ENCODE measurements at regions not wholly inside any gene's neighbourhood (a gene's known extent, or its start where the extent isn't known, plus 50 kb on each side); places are given as distances from the start of the nearest gene placed in this dataset.

GRCh38 chr16:7160093-7160492 is 172.6 kb upstream of the RBFOX1 start:
- Histone ChIP-seq H3K27ac (ENCODE audit: low read depth in 2 of 2, low read length in 1 of 2) (no peak overlapping the region), H3K9me3 (ENCODE audit: control insufficient read depth in 2 of 2, insufficient read depth in 1 of 2, low read depth in 1 of 2, low read length in 1 of 2) (peaks cover 0 to 2% of the 10 kb centered on the region in 2 donors), H3K36me3 (ENCODE audit: control insufficient read depth in 2 of 2, insufficient read depth in 2 of 2, low read length in 1 of 2) (no peaks in the 10 kb centered on the region), H3K4me1 (ENCODE audit: control insufficient read depth in 2 of 2, insufficient read depth in 2 of 2, low read length in 1 of 2) (no peaks in the 10 kb centered on the region), H3K27me3 (ENCODE audit: control insufficient read depth in 1 of 2, insufficient read depth in 2 of 2, low read length in 2 of 2) (no peaks in the 10 kb centered on the region), H3K4me3 (ENCODE audit: low read depth in 1 of 2, low read length in 2 of 2) (no peak overlapping the region)
- 60 to 68% methylated on average over 3 of the region's 3 CpGs for WGBS, 2 donors

DNA sequence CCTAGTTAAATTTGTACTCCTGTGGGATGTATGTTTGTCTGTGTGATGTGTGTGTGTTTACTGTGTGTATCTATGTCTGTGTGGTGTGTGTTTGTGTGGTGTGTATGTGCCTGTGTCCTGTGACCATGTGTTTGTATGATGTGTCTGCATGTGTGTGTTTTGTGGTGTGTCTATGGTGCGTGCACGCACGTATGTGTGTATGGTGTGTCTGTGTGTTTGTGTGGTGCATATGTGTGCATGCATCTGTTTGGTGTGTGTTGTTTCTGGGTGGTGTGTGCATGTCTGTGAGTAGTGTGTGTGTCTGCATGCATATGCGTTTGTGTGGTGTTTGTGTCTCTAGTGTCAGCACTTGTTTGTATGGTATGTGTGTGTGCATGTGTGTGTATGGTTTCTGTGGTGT is 174.2 kb upstream of the RBFOX1 start:
- H3K4me3 ChIP-seq (ENCODE audit: low read depth in 1 of 2, low read length in 2 of 2): no peak overlapping the region
- no peak overlapping the region for H3K27ac ChIP-seq (ENCODE audit: low read depth in 2 of 2, low read length in 1 of 2)
- 89 to 92% methylated on average over 4 of the region's 4 CpGs for WGBS, 2 donors
- no peaks in the 10 kb centered on the region for H3K36me3 ChIP-seq (ENCODE audit: control insufficient read depth in 2 of 2, insufficient read depth in 2 of 2, low read length in 1 of 2)
- H3K27me3 ChIP-seq (ENCODE audit: control insufficient read depth in 1 of 2, insufficient read depth in 2 of 2, low read length in 2 of 2): no peaks in the 10 kb centered on the region
- no peaks in the 10 kb centered on the region for H3K9me3 ChIP-seq (ENCODE audit: control insufficient read depth in 2 of 2, insufficient read depth in 1 of 2, low read depth in 1 of 2, low read length in 1 of 2)
- H3K4me1 ChIP-seq (ENCODE audit: control insufficient read depth in 2 of 2, insufficient read depth in 2 of 2, low read length in 1 of 2): no peaks in the 10 kb centered on the region

GRCh38 chr16:7150230-7150629 is 182.4 kb upstream of the RBFOX1 start:
- Histone ChIP-seq H3K4me1 (ENCODE audit: control insufficient read depth in 2 of 2, insufficient read depth in 2 of 2, low read length in 1 of 2) (no peaks in the 10 kb centered on the region), H3K36me3 (ENCODE audit: control insufficient read depth in 2 of 2, insufficient read depth in 2 of 2, low read length in 1 of 2) (no peaks in the 10 kb centered on the region), H3K27me3 (ENCODE audit: control insufficient read depth in 1 of 2, insufficient read depth in 2 of 2, low read length in 2 of 2) (no peaks in the 10 kb centered on the region), H3K9me3 (ENCODE audit: control insufficient read depth in 2 of 2, insufficient read depth in 1 of 2, low read depth in 1 of 2, low read length in 1 of 2) (no peaks in the 10 kb centered on the region), H3K27ac (ENCODE audit: low read depth in 2 of 2, low read length in 1 of 2) (no peak overlapping the region), H3K4me3 (ENCODE audit: low read depth in 1 of 2, low read length in 2 of 2) (no peak overlapping the region)
- 70 to 71% methylated on average over 7 of the region's 7 CpGs for WGBS, 2 donors

DNA sequence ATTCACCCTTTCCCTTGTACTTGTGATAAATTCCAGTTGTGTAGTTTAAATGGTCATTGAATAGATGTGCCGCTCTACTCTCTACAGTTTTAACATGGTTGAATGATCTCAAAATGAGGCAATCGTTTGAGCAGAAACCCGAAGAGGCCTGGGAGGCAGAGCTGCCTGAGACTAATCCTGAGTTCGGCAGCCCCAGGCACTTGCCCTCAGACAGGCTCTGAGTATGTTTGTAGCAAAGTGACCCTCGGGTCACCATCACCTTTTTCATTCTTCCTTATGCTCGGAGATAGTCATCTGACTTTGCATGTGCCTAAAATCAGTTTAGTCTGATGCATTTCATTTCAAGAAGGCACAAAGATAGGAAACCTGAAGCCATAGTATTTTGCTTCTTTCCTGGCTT is 184.0 kb upstream of the RBFOX1 start:
- no peaks in the 10 kb centered on the region for H3K27me3 ChIP-seq (ENCODE audit: control insufficient read depth in 1 of 2, insufficient read depth in 2 of 2, low read length in 2 of 2)
- WGBS, 2 donors: 60 to 66% methylated on average over 6 of the region's 6 CpGs
- no peaks in the 10 kb centered on the region for H3K4me1 ChIP-seq (ENCODE audit: control insufficient read depth in 2 of 2, insufficient read depth in 2 of 2, low read length in 1 of 2)
- no peaks in the 10 kb centered on the region for H3K36me3 ChIP-seq (ENCODE audit: control insufficient read depth in 2 of 2, insufficient read depth in 2 of 2, low read length in 1 of 2)
- no peak overlapping the region for H3K27ac ChIP-seq (ENCODE audit: low read depth in 2 of 2, low read length in 1 of 2)
- no peaks in the 10 kb centered on the region for H3K9me3 ChIP-seq (ENCODE audit: control insufficient read depth in 2 of 2, insufficient read depth in 1 of 2, low read depth in 1 of 2, low read length in 1 of 2)
- no peak overlapping the region for H3K4me3 ChIP-seq (ENCODE audit: low read depth in 1 of 2, low read length in 2 of 2)

- H3K36me3 ChIP-seq (ENCODE audit: control insufficient read depth in 2 of 2, insufficient read depth in 2 of 2, low read length in 1 of 2): no peaks in the 10 kb centered on the region
- no peaks in the 10 kb centered on the region for H3K4me1 ChIP-seq (ENCODE audit: control insufficient read depth in 2 of 2, insufficient read depth in 2 of 2, low read length in 1 of 2)
- no peaks in the 10 kb centered on the region for H3K27me3 ChIP-seq (ENCODE audit: control insufficient read depth in 1 of 2, insufficient read depth in 2 of 2, low read length in 2 of 2)
- H3K27ac ChIP-seq (ENCODE audit: low read depth in 2 of 2, low read length in 1 of 2): no peak overlapping the region
- H3K9me3 ChIP-seq (ENCODE audit: control insufficient read depth in 2 of 2, insufficient read depth in 1 of 2, low read depth in 1 of 2, low read length in 1 of 2): no peaks in the 10 kb centered on the region
- no peak overlapping the region for H3K4me3 ChIP-seq (ENCODE audit: low read depth in 1 of 2, low read length in 2 of 2)
- WGBS, 2 donors: 34 to 52% methylated on average over 5 of the region's 5 CpGs
These were observed 191.7 kb upstream of the RBFOX1 start for GRCh38 chr16:7140899-7141298.

GRCh38 chr16:7137560-7138330 is 194.9 kb upstream of the RBFOX1 start:
- 44% methylated on average over 8 of the region's 8 CpGs for WGBS, 2 donors

DNA sequence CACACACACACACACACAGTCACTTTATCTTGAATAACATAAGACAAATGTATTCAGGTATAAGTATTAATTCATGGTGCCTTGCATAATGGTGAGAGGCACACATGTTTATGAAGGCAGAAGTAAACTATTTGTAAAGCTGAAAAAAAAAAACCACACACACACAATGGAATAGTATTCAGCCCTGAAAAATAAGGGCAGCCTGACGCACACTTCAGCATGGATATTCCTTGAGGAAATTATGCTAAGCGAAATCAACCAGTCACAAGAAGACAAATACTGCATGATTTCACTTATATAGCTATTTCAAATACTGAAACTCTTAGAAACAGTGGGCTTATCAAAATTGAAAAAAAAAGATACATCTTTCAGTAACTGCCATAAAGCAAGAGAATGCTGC is 200.2 kb upstream of the RBFOX1 start:
- H3K27me3 ChIP-seq (ENCODE audit: control insufficient read depth in 1 of 2, insufficient read depth in 2 of 2, low read length in 2 of 2): no peaks in the 10 kb centered on the region
- H3K36me3 ChIP-seq (ENCODE audit: control insufficient read depth in 2 of 2, insufficient read depth in 2 of 2, low read length in 1 of 2): no peaks in the 10 kb centered on the region
- H3K4me3 ChIP-seq (ENCODE audit: low read depth in 1 of 2, low read length in 2 of 2): no peak overlapping the region
- 86 to 93% methylated on average over 2 of the region's 2 CpGs for WGBS, 2 donors
- no peak overlapping the region for H3K27ac ChIP-seq (ENCODE audit: low read depth in 2 of 2, low read length in 1 of 2)
- H3K4me1 ChIP-seq (ENCODE audit: control insufficient read depth in 2 of 2, insufficient read depth in 2 of 2, low read length in 1 of 2): no peaks in the 10 kb centered on the region
- peaks cover 0 to 2% of the 10 kb centered on the region in 2 donors for H3K9me3 ChIP-seq (ENCODE audit: control insufficient read depth in 2 of 2, insufficient read depth in 1 of 2, low read depth in 1 of 2, low read length in 1 of 2)

More at GRCh38 chr16:7137560-7138330, 194.9 kb upstream of the RBFOX1 start:
- no peak overlapping the region for H3K4me3 ChIP-seq (ENCODE audit: low read depth in 1 of 2, low read length in 2 of 2)
- no peak overlapping the region for H3K27ac ChIP-seq (ENCODE audit: low read depth in 2 of 2, low read length in 1 of 2)
- H3K9me3 ChIP-seq (ENCODE audit: control insufficient read depth in 2 of 2, insufficient read depth in 1 of 2, low read depth in 1 of 2, low read length in 1 of 2): no peaks in the 10 kb centered on the region
- no peaks in the 10 kb centered on the region for H3K4me1 ChIP-seq (ENCODE audit: control insufficient read depth in 2 of 2, insufficient read depth in 2 of 2, low read length in 1 of 2)
- no peaks in the 10 kb centered on the region for H3K36me3 ChIP-seq (ENCODE audit: control insufficient read depth in 2 of 2, insufficient read depth in 2 of 2, low read length in 1 of 2)
- H3K27me3 ChIP-seq (ENCODE audit: control insufficient read depth in 1 of 2, insufficient read depth in 2 of 2, low read length in 2 of 2): no peaks in the 10 kb centered on the region

GRCh38 chr16:7124701-7125100 is 207.9 kb upstream of the RBFOX1 start:
- no peaks in the 10 kb centered on the region for H3K4me1 ChIP-seq (ENCODE audit: control insufficient read depth in 2 of 2, insufficient read depth in 2 of 2, low read length in 1 of 2)
- peaks cover 0 to 2% of the 10 kb centered on the region in 2 donors for H3K9me3 ChIP-seq (ENCODE audit: control insufficient read depth in 2 of 2, insufficient read depth in 1 of 2, low read depth in 1 of 2, low read length in 1 of 2)
- H3K4me3 ChIP-seq (ENCODE audit: low read depth in 1 of 2, low read length in 2 of 2): no peak overlapping the region
- no peak overlapping the region for H3K27ac ChIP-seq (ENCODE audit: low read depth in 2 of 2, low read length in 1 of 2)
- WGBS, 2 donors: 53 to 55% methylated on average over 5 of the region's 5 CpGs
- H3K27me3 ChIP-seq (ENCODE audit: control insufficient read depth in 1 of 2, insufficient read depth in 2 of 2, low read length in 2 of 2): no peaks in the 10 kb centered on the region
- H3K36me3 ChIP-seq (ENCODE audit: control insufficient read depth in 2 of 2, insufficient read depth in 2 of 2, low read length in 1 of 2): no peaks in the 10 kb centered on the region

- no peak overlapping the region for H3K27ac ChIP-seq (ENCODE audit: low read depth in 2 of 2, low read length in 1 of 2)
- 65 to 77% methylated on average over 2 of the region's 2 CpGs for WGBS, 2 donors
- no peaks in the 10 kb centered on the region for H3K36me3 ChIP-seq (ENCODE audit: control insufficient read depth in 2 of 2, insufficient read depth in 2 of 2, low read length in 1 of 2)
- H3K27me3 ChIP-seq (ENCODE audit: control insufficient read depth in 1 of 2, insufficient read depth in 2 of 2, low read length in 2 of 2): no peaks in the 10 kb centered on the region
- no peaks in the 10 kb centered on the region for H3K4me1 ChIP-seq (ENCODE audit: control insufficient read depth in 2 of 2, insufficient read depth in 2 of 2, low read length in 1 of 2)
- no peak overlapping the region for H3K4me3 ChIP-seq (ENCODE audit: low read depth in 1 of 2, low read length in 2 of 2)
- no peaks in the 10 kb centered on the region for H3K9me3 ChIP-seq (ENCODE audit: control insufficient read depth in 2 of 2, insufficient read depth in 1 of 2, low read depth in 1 of 2, low read length in 1 of 2)
These were observed 208.4 kb upstream of the RBFOX1 start for GRCh38 chr16:7124242-7124641.

DNA sequence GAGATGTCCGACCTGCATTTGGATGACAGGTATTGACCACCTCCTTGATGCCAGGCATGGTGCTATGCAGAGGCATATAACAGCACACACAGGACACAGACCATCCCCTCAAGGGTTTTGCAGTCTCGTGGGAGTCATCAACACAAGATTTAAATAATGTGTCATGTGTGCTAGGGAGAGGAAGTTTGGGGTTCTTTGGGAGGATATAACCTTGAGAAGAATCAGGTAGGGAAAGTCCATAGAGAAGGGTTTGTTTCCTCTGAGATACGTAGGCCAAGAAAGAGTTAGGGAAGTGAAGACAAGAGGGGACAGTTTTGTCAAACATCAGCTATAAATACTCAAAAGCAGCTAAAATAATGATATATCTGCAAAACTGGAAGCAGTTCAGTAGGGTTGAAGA is 215.9 kb upstream of the RBFOX1 start:
- Histone ChIP-seq H3K9me3 (ENCODE audit: control insufficient read depth in 2 of 2, insufficient read depth in 1 of 2, low read depth in 1 of 2, low read length in 1 of 2) (no peaks in the 10 kb centered on the region), H3K4me3 (ENCODE audit: low read depth in 1 of 2, low read length in 2 of 2) (no peak overlapping the region), H3K36me3 (ENCODE audit: control insufficient read depth in 2 of 2, insufficient read depth in 2 of 2, low read length in 1 of 2) (no peaks in the 10 kb centered on the region), H3K4me1 (ENCODE audit: control insufficient read depth in 2 of 2, insufficient read depth in 2 of 2, low read length in 1 of 2) (no peaks in the 10 kb centered on the region), H3K27me3 (ENCODE audit: control insufficient read depth in 1 of 2, insufficient read depth in 2 of 2, low read length in 2 of 2) (no peaks in the 10 kb centered on the region), H3K27ac (ENCODE audit: low read depth in 2 of 2, low read length in 1 of 2) (no peak overlapping the region)
- 63 to 64% methylated on average over 3 of the region's 3 CpGs for WGBS, 2 donors

All from esophagus (tissue), 2 donors.